Frontal cortex (tissue), 3 donors: ENCODE measurements at regions not wholly inside any gene's neighbourhood (a gene's known extent, or its start where the extent isn't known, plus 50 kb on each side); places are given as distances from the start of the nearest gene placed in this dataset.
"Not testable (repeated sequence)": the region's sequence is repeated elsewhere in the genome, so short reads cannot be mapped to it uniquely, and the experiment has no call there.

Experiments used
- DNase-seq, 2 donors: peaks; one replicate each; pipeline ENCODE4 v3.0.0; 2012; ENCODE audit warnings: low spot score in 2 of 2
- FAIRE-seq: peaks from 2 replicates; lab custom pipeline; 2012; peaks lifted over from hg19 to GRCh38; lab: Jason Lieb, UNC
- donor health status: control.
- donor health status: control.
- donor health status: control.

DNA sequence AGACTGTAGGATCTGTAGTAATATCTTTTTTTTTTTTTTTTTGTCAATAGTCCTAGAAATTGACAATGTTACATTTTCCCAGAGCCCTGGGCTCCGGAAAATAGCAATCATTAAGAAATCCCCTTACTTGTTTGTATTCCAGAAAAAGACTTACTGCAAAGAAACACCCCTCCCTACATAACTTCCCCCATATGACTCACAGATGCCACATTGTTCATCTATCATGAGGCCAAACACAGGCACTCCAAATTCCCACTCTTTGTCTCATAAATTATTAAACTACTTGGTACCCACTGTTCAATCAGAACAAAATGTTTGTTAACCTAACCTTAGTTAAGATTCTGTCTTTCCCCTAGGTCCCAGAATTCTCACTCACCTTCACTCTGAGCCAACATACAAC, 53.5 kb downstream of the TEX51 start:
- DNase-seq (no peak), FAIRE-seq (no peak)

DNA sequence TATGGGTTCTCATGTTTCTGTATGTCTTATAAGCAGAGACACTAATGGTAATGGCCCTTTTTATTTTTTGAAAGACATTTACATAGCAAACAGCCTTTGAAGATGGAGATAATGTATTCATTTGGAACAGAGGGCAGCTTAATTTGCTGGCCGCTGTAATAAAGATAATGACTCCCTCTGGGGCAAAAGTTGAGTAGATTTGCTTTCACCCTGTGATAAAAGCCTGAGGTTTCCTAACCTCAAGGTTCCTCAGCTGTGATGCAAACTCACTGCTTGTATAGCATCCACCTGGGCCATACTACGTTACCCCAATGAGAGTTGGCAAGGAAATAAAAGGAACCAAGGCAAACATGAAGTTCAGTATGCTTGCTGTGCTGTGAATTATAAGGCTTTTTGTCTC, 54.8 kb downstream of the TEX51 start:
- DNase-seq, result no peak
- no peak for FAIRE-seq

DNA sequence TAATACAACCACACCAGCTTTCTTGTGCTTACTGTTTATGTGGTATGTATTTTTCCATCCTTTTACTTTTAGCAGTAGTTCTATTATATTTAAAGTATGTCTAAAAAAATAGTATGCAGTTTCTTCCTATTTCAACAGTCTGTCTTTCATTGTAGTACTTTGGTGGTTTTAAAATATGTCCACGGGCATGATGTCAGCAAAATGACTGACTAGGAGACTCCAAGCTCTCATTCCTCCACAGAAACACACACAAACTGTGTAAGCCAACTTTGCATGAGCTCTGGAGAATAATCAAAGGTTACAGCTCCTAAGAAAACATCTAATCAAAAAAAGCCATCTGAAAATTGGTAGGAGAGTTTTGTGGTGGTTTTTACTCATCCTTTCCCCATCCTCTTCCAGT, 56.1 kb downstream of the TEX51 start:
- DNase-seq (no peak), FAIRE-seq (no peak)

DNA sequence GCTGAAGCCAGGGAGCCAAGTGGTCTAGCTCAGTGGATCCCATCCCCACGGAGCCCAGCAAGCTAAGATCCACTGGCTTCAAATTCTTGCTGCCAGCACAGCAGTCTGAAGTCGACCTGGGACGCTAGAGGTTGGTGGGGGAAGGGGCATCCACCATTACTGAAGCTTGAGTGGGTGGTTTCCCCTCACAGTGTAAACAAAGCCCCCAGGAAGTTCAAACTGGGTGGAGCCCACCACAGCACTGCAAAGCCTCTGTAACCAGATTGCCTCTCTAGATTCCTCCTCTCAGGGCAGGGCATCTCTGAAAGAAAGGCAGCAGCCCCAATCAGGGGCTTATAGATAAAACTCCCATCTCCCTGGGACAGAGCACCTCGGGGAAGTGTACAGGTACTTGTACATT, 58.1 kb downstream of the TEX51 start:
- not testable (repeated sequence) for DNase-seq, FAIRE-seq

DNA sequence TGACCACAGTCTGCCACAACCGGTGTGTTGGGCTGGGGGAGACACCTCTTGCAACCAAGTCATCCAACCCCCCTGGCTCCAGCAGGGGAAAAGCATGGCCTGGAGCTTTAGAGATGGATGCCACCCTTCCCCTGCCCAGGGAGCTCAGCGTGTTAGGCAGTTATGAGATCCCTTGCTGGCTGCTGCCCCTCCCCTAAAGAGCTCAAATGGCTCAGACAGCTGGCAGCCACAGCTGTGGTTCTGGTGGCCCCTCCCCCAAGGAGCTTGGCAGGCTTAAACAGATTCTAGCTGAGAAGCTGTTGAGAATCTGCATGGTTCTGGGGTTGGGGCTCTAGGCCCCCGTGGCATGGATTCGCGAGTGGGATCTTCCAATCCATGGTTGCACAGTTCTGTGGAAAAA, 64.7 kb downstream of the TEX51 start:
- DNase-seq, result no peak
- no peak for FAIRE-seq

DNA sequence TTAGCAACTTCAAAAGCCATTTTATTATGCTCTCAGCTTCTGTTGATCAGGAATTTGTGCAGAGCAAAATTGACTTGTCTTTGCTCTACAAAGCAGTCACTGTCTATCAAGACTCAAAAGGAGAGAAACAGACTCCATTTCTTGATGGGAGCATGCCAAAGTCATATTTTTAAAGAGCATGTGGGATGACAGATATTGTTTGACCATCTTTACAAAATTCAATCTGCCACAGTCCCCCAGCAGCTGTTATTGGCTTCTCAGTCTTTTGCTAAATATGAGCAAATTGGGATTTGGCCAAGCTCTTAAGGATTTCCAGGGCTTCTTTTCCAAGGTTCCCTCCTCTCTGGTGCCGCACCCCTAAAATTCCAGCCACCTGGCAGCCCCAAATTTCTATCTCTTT, 67.9 kb downstream of the TEX51 start:
- no peak for FAIRE-seq
- DNase-seq, result no peak

DNA sequence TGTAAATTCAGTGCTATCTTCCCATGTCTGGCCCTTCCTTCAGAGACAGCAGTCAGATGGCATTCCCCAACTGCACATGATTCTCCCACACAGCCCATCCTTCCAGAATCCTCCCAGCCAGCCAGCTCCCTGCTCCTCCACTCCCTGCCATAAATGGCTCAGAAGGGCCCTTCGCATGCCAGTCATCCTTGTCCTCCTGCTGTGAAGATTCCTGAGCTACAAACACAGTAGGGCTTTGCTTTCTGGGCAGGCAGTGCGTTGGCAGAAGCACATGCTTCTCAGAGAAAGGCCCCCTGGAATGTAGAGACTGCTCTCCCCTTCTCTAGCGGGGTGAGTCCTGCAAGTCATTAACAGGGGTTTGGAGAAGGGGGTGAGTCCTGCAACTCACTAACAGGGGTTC, 71.9 kb downstream of the TEX51 start:
- DNase-seq, result no peak
- no peak for FAIRE-seq

DNA sequence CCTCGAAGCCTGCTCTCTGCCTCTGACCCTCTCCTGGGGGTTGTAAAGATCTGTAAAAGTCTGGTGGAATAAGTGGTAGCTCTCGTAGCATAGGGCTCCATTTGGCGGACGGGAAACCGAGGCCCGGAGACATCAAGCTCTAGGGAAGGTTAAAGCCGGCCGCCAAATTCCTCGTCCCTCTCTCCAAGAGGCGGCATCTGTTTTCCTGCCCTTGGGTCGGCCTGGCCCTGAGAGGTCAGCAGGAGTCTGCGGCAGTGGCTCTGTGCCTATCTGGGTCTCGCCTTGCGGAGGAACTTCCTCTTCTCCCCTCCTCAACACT, 72.4 kb downstream of the TEX51 start:
- FAIRE-seq, result no peak
- DNase-seq, result no peak

DNA sequence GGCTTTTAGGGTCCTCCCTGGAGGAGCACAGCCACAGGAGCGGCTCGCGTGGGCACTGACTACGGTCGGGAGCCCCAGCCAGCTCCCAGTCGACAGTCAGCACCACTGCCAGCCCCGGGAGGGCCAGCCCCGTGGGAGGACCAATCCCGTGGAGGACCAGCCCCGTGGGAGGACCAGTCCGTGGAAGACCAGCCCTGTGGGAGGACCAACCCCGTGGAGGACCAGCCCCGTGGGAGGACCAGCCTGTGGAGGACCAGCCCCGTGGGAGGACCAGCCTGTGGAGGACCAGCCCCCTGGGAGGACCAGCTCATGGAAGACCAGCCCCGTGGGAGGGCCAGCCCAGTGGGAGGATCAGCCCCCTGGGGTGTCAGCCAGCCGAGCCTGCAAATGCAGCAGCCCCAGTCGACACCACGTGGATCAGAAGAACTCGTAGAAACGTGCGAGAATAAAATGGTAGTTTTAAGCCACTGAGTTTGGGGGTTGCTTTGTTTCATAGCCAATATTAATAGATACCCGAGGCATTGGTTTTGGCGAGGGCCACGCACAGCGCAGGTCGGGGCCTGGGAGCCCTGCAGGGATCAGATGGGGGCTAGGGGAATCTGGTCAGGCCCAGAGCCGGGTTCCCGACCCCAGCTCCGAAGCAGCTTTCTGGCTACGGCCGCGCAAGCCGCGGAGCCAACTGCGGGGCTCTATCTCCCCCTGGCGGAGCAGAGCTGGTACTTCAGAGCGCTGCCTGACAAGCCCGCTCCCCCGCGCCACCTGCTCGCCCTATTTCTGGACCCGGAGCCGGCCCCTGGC, 73.0 kb downstream of the TEX51 start:
- FAIRE-seq (no peak), DNase-seq (peak; percentile 66 to 82)

DNA sequence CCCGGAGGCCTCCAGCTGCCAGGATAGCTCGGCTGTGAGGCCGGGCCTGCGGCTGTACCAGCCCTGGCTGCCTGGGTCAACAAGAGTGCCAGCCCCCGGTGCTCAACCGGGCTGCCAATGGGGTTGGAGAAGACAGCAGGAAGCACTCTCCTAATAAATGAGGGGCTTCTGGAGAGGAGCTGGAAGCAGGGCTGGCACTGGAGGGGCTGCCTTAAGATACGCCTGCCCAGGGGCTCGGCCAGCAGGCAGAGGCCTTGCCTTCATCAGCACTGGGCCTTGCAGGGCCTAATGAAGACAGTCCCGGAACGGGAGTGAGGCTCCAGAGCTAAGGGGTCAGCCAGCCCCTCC, 73.6 kb downstream of the TEX51 start:
- DNase-seq (no peak), FAIRE-seq (no peak)

DNA sequence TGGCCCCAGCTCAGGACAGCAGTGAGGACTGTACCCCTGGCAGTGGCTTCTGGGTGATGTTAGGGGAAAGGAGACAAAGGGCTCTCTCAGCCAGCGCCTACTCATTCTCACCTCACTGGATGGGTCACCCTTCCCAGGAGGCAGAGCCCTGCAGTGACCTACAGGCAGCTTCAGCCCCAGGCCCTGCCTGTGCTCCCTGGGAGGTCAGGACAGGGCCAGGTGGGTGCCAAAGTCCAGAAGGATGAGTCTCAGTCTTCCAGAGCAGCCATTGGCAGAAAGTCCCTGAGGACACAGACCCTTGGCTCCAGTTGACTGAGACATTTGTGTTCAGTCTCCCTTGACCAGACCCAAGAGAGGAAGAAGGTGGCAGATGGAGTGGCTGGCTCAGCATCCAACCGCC, 75.1 kb downstream of the TEX51 start:
- DNase-seq (no peak), FAIRE-seq (no peak)

DNA sequence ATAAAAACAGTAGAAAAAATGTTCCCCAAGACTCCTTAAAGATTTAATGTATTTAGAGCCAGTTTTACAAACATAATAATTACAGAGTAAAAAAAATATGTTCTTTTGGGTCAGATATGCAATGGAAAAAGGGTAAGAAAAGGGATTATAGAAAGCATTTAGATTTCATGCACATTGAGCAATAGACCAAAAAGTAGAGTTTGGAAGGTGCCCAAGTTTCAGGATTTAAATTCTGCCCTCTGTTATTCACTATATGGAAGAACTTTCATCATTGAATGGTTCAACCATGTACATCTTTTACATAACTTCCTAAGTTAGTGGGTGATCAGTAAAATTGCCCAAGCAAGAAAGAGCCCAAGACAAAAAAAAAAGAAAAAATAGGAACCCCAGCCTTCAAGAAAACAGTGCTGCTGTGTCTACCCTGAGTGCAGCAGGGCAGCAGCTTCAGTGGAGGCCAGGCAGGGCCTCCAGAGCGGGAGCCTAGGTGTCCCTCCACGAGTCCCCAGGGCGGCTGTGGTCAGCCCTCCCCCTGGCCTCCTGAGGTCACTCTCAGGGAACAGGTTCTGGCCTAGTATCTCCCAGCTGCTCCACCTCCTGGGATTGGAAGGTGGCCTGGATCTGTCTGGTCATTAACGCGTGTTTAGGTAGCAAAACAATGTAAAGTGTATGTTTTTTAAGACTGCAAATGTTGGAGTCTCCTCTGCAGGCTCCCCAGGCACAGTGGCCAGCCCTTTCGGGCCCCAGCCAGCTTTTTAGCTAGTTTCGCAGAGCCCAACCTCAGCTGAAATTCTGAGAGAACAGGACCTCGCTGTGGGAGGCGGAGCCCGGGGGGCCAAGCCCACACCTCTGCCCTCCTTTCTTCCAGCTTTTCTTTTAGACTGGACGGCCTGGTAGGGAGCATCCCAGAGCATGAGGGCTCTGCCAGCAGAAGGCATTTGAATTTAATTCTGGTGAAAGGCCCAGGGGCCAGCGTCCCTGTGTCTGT, 77.3 kb downstream of the TEX51 start:
- DNase-seq (no peak), FAIRE-seq (no peak)

DNA sequence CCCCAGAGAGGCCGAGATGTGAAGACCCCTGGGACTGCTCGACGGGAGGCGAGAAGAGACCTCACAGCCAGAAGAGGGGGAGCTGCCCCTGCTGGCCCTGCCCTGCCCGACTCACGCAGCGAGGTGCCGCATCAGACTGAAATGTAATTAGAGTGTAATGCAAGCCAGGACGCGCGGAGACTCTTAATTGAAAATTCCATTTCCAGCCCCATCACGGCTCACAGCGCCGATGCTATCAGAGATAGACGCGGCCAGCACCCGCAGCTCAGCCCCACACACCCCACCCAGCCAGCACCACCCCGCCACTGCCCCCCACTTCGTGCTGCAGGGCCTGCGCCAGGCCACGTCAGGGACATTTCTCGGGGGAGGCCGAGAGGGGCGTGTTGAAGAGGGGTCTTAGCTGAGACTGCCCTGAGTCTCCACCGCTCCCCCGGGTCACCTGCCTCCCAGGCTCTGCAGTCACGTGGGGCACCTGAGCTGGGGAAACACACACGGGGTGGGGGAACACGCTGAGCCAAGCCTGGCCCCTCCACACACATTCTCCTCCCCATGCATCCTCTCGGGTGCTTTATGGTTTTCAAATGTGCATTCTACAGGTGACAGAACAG, 78.1 kb downstream of the TEX51 start:
- DNase-seq (no peak), FAIRE-seq (no peak)

DNA sequence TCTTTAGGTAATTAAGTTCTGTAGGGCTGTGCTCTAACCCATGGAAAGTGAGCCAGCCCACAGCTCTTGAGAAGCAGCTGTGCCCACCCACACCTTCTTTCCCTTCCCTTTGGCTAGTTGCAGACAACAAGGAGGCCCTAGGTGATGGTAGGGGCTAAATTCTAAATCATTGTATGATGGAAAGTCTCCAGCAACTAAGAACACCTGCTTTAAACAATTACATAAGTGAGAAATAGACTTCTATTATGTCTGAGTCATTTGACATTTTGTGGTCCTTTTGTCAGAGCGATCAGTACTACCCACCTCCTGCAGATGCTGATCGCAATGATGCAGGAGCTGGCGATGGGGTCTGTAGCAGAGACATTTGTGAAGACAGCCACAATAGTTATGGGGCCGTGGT, 79.6 kb downstream of the TEX51 start:
- DNase-seq, result no peak
- FAIRE-seq, result no peak

DNA sequence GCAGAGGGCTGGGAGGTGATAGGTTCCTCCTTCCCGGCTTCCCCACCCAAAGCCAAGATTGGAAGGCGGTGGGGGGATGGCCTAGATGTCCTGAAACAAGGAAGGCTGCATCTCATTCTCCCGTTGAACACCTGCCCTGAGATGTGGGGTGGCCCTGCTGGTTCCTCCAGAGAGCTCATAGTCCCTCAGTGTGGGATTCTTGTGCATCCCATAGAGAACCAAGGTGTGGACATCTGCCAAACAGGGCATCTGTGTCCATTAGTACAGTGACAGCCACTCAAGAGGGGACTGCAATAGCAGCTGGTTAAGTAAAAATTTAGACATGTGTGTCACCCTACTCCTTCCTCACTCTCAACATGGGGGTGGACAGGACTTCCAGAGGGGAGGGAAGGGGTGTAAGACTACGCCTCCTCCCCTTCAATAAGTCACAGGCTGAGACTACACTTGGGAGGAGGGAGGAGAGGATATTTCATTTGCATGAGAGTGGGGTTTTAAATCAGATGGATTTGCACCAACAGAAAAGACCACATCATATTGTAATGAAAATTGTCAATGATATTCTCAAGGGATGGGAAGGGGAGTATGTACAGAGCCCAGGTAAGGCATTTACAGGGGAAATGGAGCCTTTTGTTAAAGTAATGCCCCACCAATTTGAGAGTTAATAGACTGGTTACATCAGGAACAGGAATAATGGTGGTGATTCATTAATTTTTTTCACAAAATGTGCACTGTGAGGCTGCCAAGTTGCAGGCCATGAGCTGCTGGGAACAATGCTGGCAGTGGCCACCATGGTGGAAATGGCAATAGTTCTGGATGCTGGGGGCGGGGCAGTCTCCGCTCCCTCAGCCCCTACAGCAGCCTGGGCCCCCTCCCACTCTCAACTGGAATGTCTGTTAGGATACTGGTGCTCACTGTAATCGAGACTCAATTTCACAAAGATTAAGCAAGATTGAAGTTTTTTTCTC, 80.6 kb downstream of the TEX51 start:
- DNase-seq, result peak in 1 of 2 donors; percentile 56

DNA sequence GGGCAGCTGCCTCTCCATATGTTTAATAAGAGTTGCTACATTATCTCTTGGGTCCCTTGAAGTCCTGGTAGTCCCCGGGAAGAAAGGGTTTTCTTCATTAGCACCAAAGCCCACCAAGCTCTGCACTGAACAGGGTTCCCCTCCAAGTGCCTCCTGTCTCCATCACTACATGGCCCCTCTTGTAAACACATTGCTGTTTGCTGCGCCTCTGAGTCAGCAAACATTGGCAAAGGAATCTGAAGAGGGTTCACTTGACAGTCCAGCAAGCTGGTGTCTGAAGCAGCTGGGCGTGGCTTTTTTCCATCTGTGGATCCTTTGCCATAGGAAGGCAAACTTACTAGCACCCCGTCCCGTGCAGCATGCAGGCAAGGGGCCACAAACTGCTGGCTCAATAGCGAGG, 82.8 kb downstream of the TEX51 start:
- no peak for DNase-seq
- no peak for FAIRE-seq

More for the DNA sequence above, 80.6 kb downstream of the TEX51 start:
- FAIRE-seq, result no peak

DNA sequence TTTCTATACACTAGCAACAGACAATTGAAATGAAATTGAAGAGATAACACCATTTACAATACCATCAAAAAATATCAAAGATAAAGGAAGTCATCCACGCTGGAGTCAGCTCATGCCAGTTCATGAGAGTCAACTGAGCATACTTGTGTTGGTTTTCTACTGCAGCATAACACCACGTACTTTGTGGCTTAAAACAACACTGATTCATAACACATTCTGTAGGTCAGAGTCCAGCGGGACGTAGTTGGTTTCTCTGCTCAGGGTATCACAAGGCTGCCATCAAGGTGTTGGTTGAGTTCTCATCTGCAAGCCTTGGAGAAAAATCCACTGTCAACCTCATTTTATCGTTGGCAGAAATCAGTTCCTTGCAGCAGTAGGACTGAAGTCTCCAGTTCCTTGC, 84.2 kb downstream of the TEX51 start:
- DNase-seq, result no peak
- FAIRE-seq, result no peak

DNA sequence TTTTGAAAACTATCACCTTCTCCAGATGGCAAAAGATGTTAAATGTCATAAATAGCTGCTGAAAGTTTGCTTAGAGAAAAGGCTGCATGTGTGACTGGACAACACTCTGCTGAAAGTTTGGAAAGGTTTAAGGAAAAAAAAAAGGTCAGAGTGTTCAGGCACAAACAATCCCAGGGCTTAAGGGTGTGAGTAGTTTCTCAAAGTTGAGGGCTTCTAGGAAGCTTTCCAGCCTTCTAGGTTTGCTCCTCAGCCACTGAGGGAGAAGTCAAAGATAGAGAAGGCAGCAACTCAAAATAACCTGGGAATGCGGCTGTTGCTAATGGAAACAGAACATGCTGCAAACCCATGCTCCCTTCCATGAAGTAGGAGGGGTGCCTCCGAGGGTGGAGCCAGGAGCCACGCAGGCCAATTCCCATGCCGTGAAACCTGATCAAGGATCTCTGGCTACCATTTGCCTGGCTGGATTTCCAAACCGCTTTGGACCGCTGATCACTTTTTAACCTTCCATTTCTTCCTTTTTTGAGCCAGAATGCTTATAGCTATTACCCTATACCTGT, 88.0 kb downstream of the TEX51 start:
- DNase-seq (no peak), FAIRE-seq (no peak)

DNA sequence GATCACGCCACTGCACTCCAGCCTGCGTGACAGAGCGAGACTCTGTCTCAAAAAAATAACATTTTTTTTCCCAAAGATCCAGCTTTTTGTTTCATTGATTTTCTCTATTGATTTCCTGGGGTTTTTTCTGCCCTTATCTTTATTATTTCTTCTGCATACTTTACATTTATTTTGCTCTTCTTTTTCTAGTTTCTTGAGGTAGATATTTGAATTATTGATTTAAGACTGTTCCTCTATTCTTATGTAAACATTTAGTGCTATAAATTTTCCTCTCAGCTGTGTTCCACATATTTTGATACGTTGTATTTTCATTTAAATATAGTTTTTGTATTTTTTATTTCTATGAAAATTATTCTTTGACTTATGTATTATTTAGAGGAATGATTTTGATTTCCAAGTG, 89.8 kb downstream of the TEX51 start:
- FAIRE-seq (peak; percentile 80), DNase-seq (no peak)
